Coronary artery (tissue), 2 donors: ENCODE measurements at regions not wholly inside any gene's neighbourhood (a gene's known extent, or its start where the extent isn't known, plus 50 kb on each side); places are given as distances from the start of the nearest gene placed in this dataset.

Source experiments
- DNase-seq: peaks from one replicate; pipeline ENCODE4 v3.0.0-alpha.2; 2017; ENCODE audit warnings: low spot score
- H3K27ac ChIP-seq, 2 donors: fragments of 200-600 bp; sonication (generic); one replicate each; pipeline ENCODE4 v1.5.1; 2016 to 2019
- H3K4me3 ChIP-seq: fragments of 200-600 bp; sonication (generic); 2 replicates; pipeline ENCODE4 v1.5.1; 2016; ENCODE audit warnings: mild to moderate bottlenecking, moderate library complexity
- CTCF ChIP-seq: fragments of 200-600 bp; sonication (generic); IDR thresholded peaks from one replicate; pipeline ENCODE4 v1.5.1; 2019; ENCODE audit warnings: antibody characterized with exemption

GRCh38 chr13:73922493-73923393 is 211.5 kb downstream of the KLF12 start:
- no peak overlapping the region for H3K27ac ChIP-seq
- no peak for DNase-seq
- no peak for TF ChIP-seq CTCF
- H3K4me3 ChIP-seq, result no peak overlapping the region

DNA sequence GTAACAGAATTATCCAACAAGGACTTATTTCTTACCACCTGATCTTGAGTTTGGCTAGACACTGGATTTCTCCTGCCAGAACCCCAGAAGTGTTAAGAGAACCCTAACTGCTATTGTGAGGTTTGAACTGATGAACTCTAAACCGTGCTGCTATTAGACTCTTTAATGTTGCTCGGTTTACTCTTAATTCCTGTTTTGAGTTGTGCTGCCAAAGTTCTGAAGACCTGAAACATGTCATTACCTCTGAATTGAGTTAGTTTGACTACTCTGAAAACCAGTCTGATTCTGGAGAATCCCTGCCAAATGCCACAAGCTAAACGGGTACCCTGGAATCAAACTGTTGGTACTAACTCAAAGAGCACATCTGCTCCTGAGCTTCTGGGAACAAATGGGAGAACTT is 215.5 kb downstream of the KLF12 start:
- Histone ChIP-seq H3K4me3 (no peak overlapping the region), H3K27ac (no peak overlapping the region)
- no peak for TF ChIP-seq CTCF
- no peak for DNase-seq

GRCh38 chr13:73913751-73914518 is 220.3 kb downstream of the KLF12 start:
- Histone ChIP-seq H3K4me3 (peak overlapping the region; percentile 15), H3K27ac (peak overlapping the region; percentile 14 to 41)
- no peak for TF ChIP-seq CTCF
- no peak for DNase-seq

- Histone ChIP-seq H3K4me3 (no peak overlapping the region), H3K27ac (no peak overlapping the region)
- DNase-seq, result no peak
- TF ChIP-seq CTCF, result no peak
Measured at GRCh38 chr13:73913079-73913740, 221.0 kb downstream of the KLF12 start.

GRCh38 chr13:73911361-73911760 is 222.8 kb downstream of the KLF12 start:
- TF ChIP-seq CTCF, result no peak
- no peak for DNase-seq

GRCh38 chr13:73910733-73911132 is 223.5 kb downstream of the KLF12 start:
- Histone ChIP-seq H3K27ac (no peak overlapping the region), H3K4me3 (no peak overlapping the region)
- no peak for DNase-seq
- no peak for TF ChIP-seq CTCF

More at GRCh38 chr13:73911361-73911760, 222.8 kb downstream of the KLF12 start:
- H3K4me3 ChIP-seq, result no peak overlapping the region
- no peak overlapping the region for H3K27ac ChIP-seq
